Mesendoderm (in vitro differentiated cells): ENCODE measurements at regions not wholly inside any gene's neighbourhood (a gene's known extent, or its start where the extent isn't known, plus 50 kb on each side); places are given as distances from the start of the nearest gene placed in this dataset.
A peak's percentile ranks its signal among the peaks of the same experiment; 100 is the strongest.

ENCODE experiments used
- DNase-seq: peaks from one replicate; pipeline ENCODE4 v3.0.0; 2013
- H2AK5ac ChIP-seq: 2 replicates; pipeline ENCODE4 v1.6.1; 2013; ENCODE audit warnings: low read length, inconsistent platforms
- H2BK120ac ChIP-seq: 2 replicates; pipeline ENCODE4 v1.6.1; 2013; ENCODE audit warnings: low read depth, mild to moderate bottlenecking, low read length, moderate library complexity, mixed read lengths
- H2BK15ac ChIP-seq: replicated peaks from 2 replicates; pipeline ENCODE4 v1.6.1; 2013; ENCODE audit warnings: low read depth, mild to moderate bottlenecking, moderate library complexity
- H2BK5ac ChIP-seq: 2 replicates; pipeline ENCODE4 v1.6.1; 2013; ENCODE audit warnings: low read length, inconsistent platforms
- H3K18ac ChIP-seq: 2 replicates; pipeline ENCODE4 v1.6.1; 2013; ENCODE audit warnings: mild to moderate bottlenecking, low read length, mixed read lengths
- H3K23ac ChIP-seq: one replicate; pipeline ENCODE4 v1.6.1; 2013; ENCODE audit warnings: low read length
- H3K27ac ChIP-seq: 2 replicates; pipeline ENCODE4 v1.5.1; 2013; ENCODE audit warnings: low read depth, mild to moderate bottlenecking, inconsistent platforms, low read length, moderate library complexity
- H3K27me3 ChIP-seq: 2 replicates; pipeline ENCODE4 v1.6.1; 2013; ENCODE audit warnings: low read length, control low read depth, mild to moderate bottlenecking, inconsistent platforms; ENCODE audit not compliant: insufficient read depth, poor library complexity
- H3K36me3 ChIP-seq: 2 replicates; pipeline ENCODE4 v1.6.1; 2013; ENCODE audit warnings: low read length, inconsistent platforms; ENCODE audit not compliant: control insufficient read depth, insufficient read depth
- H3K4ac ChIP-seq: one replicate; pipeline ENCODE4 v1.6.1; 2013; ENCODE audit warnings: low read depth, mild to moderate bottlenecking, low read length, moderate library complexity
- H3K4me1 ChIP-seq: 2 replicates; pipeline ENCODE4 v1.6.1; 2013; ENCODE audit warnings: low read depth, low read length, inconsistent platforms; ENCODE audit not compliant: control insufficient read depth
- H3K4me2 ChIP-seq: 2 replicates; pipeline ENCODE4 v1.6.1; 2013; ENCODE audit warnings: low read length
- H3K4me3 ChIP-seq: 2 replicates; pipeline ENCODE4 v1.5.1; 2013; ENCODE audit warnings: mild to moderate bottlenecking, low read length
- H3K56ac ChIP-seq: one replicate; pipeline ENCODE4 v1.6.1; 2013; ENCODE audit warnings: low read length
- H3K79me1 ChIP-seq: 2 replicates; pipeline ENCODE4 v1.6.1; 2013; ENCODE audit warnings: low read length, inconsistent platforms
- H3K79me2 ChIP-seq: 2 replicates; pipeline ENCODE4 v1.6.1; 2013; ENCODE audit warnings: mild to moderate bottlenecking, low read length; ENCODE audit not compliant: control insufficient read depth, insufficient read depth
- H3K9ac ChIP-seq: 2 replicates; pipeline ENCODE4 v1.6.1; 2013; ENCODE audit warnings: low read length, inconsistent platforms
- H4K5ac ChIP-seq: one replicate; pipeline ENCODE4 v1.6.1; 2013; ENCODE audit warnings: low read length
- H4K8ac ChIP-seq: one replicate; pipeline ENCODE4 v1.6.1; 2013; ENCODE audit warnings: low read depth, mild to moderate bottlenecking, control low read depth, low read length, moderate library complexity
- WGBS: extraction: QIAGEN DNeasy Blood & Tissue Kit; methylation state at CpG from one replicate; pipeline ENCODE4 v1.1.7; 2013; ENCODE audit warnings: low lambda C conversion rate, missing lambda C conversion rate; ENCODE audit not compliant: insufficient coverage; ENCODE audit errors: extremely low coverage; 5-methylcytosine and 5-hydroxymethylcytosine counted together

DNA sequence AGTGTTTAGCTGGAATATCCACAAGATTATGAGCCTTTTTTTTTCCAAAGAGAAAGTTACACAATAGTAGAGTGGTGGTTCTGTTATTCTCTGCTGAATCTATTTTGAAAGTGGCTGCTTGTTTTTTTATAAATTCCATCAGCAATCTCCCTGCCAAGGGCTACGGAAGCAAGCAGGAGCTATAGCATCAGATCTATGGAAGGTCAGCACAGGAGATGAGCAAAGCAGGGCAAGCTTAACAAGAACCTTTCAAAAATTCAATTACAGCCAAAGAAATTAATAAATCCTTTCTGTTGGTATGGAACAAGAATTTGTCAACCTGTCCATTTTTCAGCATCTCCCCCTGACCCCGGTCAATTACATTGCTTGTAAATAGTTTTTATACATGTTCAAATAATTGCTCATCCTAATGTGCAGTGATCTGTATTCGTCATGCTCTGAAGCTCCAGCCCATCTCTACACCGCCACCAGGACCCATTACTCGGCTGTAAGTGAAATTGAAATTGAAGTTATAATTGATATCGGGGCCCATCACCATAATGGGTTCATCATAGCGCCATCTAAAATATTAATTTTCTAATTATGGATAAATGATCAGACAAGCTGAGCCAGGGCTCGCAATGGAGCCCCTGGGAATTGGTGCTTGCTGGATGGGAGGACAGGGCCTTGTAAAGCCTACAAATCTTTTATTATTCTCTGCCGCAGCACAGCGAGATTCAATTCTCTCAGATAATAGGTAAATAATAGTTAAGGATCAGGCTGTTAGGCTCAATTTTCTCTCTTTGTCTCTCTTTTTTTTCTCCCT, 215.1 kb downstream of the ATG4C start:
- H3K79me2 ChIP-seq = no peaks in the 10 kb centered on the region
- no peak overlapping the region for H3K4me2 ChIP-seq
- H3K79me1 ChIP-seq = no peaks in the 10 kb centered on the region
- H3K36me3 ChIP-seq = no peaks in the 10 kb centered on the region
- H3K4ac ChIP-seq = no peak overlapping the region
- peaks cover 2% of the 10 kb centered on the region for H3K4me1 ChIP-seq
- H4K8ac ChIP-seq = no peak overlapping the region
- no peak overlapping the region for H2AK5ac ChIP-seq
- no CpG with 5 or more reads among the region's 10 CpGs for WGBS
- DNase-seq = no peak
- no peak overlapping the region for H3K23ac ChIP-seq
- no peaks in the 10 kb centered on the region for H3K27me3 ChIP-seq
- H4K5ac ChIP-seq = no peak overlapping the region
- H2BK5ac ChIP-seq = no peak overlapping the region
- H3K56ac ChIP-seq = no peak overlapping the region
- H3K27ac ChIP-seq = no peak overlapping the region
- no peak overlapping the region for H2BK120ac ChIP-seq
- H3K9ac ChIP-seq = no peak overlapping the region
- no peak overlapping the region for H3K4me3 ChIP-seq
- no peak overlapping the region for H3K18ac ChIP-seq
- no peak overlapping the region for H2BK15ac ChIP-seq

DNA sequence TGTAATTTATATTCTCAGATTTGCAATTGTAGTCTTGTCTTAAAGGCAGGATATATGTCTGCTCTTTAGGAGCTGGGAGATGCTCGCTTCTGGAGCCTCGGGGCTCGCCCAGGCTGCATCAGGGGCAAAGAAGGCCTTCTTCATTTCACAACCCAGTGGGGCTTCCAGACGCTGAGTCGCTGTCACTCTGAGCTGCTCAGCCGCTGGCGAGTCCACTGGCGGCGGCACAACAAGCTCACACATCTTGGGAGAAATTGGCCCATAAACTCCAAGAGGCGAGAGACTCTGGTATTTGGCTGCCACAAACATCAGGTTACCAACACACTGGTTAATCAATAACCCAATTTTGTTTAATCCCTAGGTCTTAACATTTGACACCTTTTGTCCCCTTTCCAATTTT, 216.6 kb downstream of the ATG4C start:
- peak; percentile 73 for DNase-seq
- Histone ChIP-seq H2BK15ac (no peak overlapping the region), H3K4me1 (peaks cover 2% of the 10 kb centered on the region), H3K4me3 (no peak overlapping the region), H3K23ac (no peak overlapping the region), H2AK5ac (no peak overlapping the region), H3K56ac (no peak overlapping the region), H3K79me1 (no peaks in the 10 kb centered on the region), H3K18ac (no peak overlapping the region), H3K36me3 (no peaks in the 10 kb centered on the region), H3K4me2 (no peak overlapping the region), H4K8ac (no peak overlapping the region), H3K27me3 (no peaks in the 10 kb centered on the region), H3K27ac (no peak overlapping the region), H3K4ac (no peak overlapping the region), H2BK5ac (no peak overlapping the region), H3K79me2 (no peaks in the 10 kb centered on the region), H4K5ac (no peak overlapping the region), H2BK120ac (no peak overlapping the region), H3K9ac (no peak overlapping the region)
- WGBS = no CpG with 5 or more reads among the region's 10 CpGs

DNA sequence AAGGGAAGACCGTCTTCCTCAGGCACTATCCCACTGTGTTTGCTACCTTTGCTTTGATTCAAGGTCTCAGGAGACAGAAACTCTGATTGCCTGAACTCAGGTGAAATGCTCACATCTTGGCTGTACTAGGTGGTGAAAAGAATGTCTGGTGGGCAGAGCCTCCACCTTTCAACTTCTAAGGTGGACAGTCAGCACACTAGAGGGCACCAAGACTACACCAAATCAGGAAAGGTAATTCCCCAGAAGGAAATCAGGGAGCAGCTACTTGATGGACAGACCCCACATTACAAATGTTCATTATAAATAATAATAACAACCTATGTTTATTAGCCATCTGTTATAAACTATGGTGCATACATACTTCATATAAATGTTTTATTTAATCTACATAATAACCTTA, 220.9 kb downstream of the ATG4C start:
- no CpG with 5 or more reads among the region's 1 CpG for WGBS
- Histone ChIP-seq H2AK5ac (no peak overlapping the region), H3K27ac (no peak overlapping the region), H3K18ac (no peak overlapping the region), H4K5ac (no peak overlapping the region), H3K79me2 (no peaks in the 10 kb centered on the region), H3K27me3 (no peaks in the 10 kb centered on the region), H3K4me3 (no peak overlapping the region), H2BK15ac (no peak overlapping the region), H2BK120ac (no peak overlapping the region), H3K9ac (no peak overlapping the region), H3K23ac (no peak overlapping the region), H3K56ac (no peak overlapping the region), H3K79me1 (no peaks in the 10 kb centered on the region), H3K36me3 (no peaks in the 10 kb centered on the region), H2BK5ac (no peak overlapping the region), H4K8ac (no peak overlapping the region), H3K4me2 (no peak overlapping the region), H3K4ac (no peak overlapping the region), H3K4me1 (peaks cover 2% of the 10 kb centered on the region)
- DNase-seq = peak; percentile 52

DNA sequence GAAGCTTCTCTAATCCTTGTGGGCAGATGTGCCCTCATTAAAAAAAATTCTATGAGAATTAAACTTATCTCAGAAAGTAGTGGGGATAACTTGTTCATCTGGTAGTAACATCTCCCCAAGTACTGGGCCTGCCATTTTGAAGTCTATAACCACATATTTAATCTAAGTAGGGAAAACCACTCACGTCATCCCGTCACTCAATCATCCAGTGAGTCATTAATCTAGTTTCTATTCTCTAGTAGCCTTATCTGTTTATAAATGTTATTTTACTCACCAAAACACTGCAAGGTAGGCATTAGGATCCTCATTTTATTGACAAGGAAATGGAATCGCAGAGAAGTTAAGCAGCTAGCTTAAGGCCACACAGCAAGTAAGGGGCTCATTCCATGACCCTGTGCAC, 221.9 kb downstream of the ATG4C start:
- H3K18ac ChIP-seq = no peak overlapping the region
- no peak overlapping the region for H3K56ac ChIP-seq
- H3K9ac ChIP-seq = no peak overlapping the region
- no CpG with 5 or more reads among the region's 3 CpGs for WGBS
- H2BK15ac ChIP-seq = no peak overlapping the region
- H4K5ac ChIP-seq = no peak overlapping the region
- no peaks in the 10 kb centered on the region for H3K27me3 ChIP-seq
- peaks cover 2% of the 10 kb centered on the region for H3K4me1 ChIP-seq
- no peaks in the 10 kb centered on the region for H3K36me3 ChIP-seq
- no peak overlapping the region for H3K4me2 ChIP-seq
- H3K4me3 ChIP-seq = no peak overlapping the region
- H2AK5ac ChIP-seq = no peak overlapping the region
- DNase-seq = no peak
- no peak overlapping the region for H3K4ac ChIP-seq
- no peak overlapping the region for H3K23ac ChIP-seq
- H2BK120ac ChIP-seq = no peak overlapping the region
- H3K79me1 ChIP-seq = no peaks in the 10 kb centered on the region
- H3K79me2 ChIP-seq = no peaks in the 10 kb centered on the region
- no peak overlapping the region for H3K27ac ChIP-seq
- no peak overlapping the region for H4K8ac ChIP-seq
- no peak overlapping the region for H2BK5ac ChIP-seq

DNA sequence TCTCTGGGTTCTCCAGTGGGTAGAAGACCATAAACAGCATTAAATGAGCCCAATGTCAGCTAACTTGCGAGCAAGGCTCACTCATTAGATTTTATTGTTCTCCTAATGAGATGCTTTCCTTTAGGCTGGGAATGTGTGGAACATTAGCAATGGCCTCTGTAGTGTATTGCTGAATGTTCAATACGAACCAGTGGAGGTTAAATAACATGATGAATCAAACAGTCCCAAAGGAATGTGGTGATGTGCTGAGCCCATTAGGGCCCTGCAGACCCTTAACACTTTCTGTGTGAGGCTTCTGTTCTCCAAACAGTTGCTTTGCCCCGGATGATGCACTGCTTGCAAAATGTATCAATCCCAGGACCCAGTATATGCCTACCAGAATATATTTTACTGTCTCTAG, 225.5 kb downstream of the ATG4C start:
- Histone ChIP-seq H3K36me3 (no peaks in the 10 kb centered on the region), H3K4ac (no peak overlapping the region)

More for the DNA sequence above, 225.5 kb downstream of the ATG4C start:
- H3K79me2 ChIP-seq = no peaks in the 10 kb centered on the region
- H3K56ac ChIP-seq = no peak overlapping the region
- no peak overlapping the region for H4K5ac ChIP-seq
- H4K8ac ChIP-seq = no peak overlapping the region
- no peak overlapping the region for H3K4me2 ChIP-seq
- H3K23ac ChIP-seq = no peak overlapping the region
- DNase-seq = no peak
- H2AK5ac ChIP-seq = no peak overlapping the region
- no peak overlapping the region for H3K27ac ChIP-seq
- no peak overlapping the region for H3K9ac ChIP-seq
- no peaks in the 10 kb centered on the region for H3K79me1 ChIP-seq
- H2BK5ac ChIP-seq = no peak overlapping the region
- no peak overlapping the region for H3K4me3 ChIP-seq
- H2BK120ac ChIP-seq = no peak overlapping the region
- H3K27me3 ChIP-seq = no peaks in the 10 kb centered on the region
- no peak overlapping the region for H2BK15ac ChIP-seq
- no peaks in the 10 kb centered on the region for H3K4me1 ChIP-seq
- no CpG with 5 or more reads among the region's 3 CpGs for WGBS
- H3K18ac ChIP-seq = no peak overlapping the region
